ENCODE measurements at regions not wholly inside any gene's neighbourhood (a gene's known extent, or its start where the extent isn't known, plus 50 kb on each side); places are given as distances from the start of the nearest gene placed in this dataset.

- TF ChIP-seq POLR2AphosphoS5 (IDR thresholded peaks at IDR 0.05; ENCODE audit: low read depth, low read length) (no peak), SIN3A (IDR thresholded peaks at IDR 0.05; ENCODE audit: low read depth) (no peak), CTCF (IDR thresholded peaks at IDR 0.05 in 2 of 3, conservative IDR thresholded peaks at IDR 0.05 in 1 of 3; ENCODE audit: borderline replicate concordance in 1 of 3, insufficient read depth in 1 of 3, low read depth in 2 of 3, low read length in 2 of 3) (no peak)
Measured at GRCh38 chr18:73461780-73462059, 593.9 kb upstream of the NETO1 start (continued).

GRCh38 chr18:73461038-73461779, 593.4 kb upstream of the NETO1 start:
- no peaks in the 10 kb centered on the region for H3K79me2 ChIP-seq (ENCODE audit: insufficient read depth, low read length)
- H3K4me3 ChIP-seq (replicated peaks in 1 of 2; ENCODE audit: low read depth in 1 of 2, low read length in 2 of 2), result no peak overlapping the region
- H3K27me3 ChIP-seq (ENCODE audit: insufficient read depth, low read length), result no peaks in the 10 kb centered on the region
- H3K9me2 ChIP-seq (ENCODE audit: insufficient read depth), result no peaks in the 10 kb centered on the region
- RAD21 ChIA-PET (ENCODE audit: low non-redundant PET in 1 of 2, low total read pairs in 2 of 2, uncharacterized antibody in 2 of 2, unreplicated experiment in 2 of 2), result no interaction called here
- DNase-seq (ENCODE audit: low read depth, low spot score), result no peak
- no peaks in the 10 kb centered on the region for H3K4me1 ChIP-seq (ENCODE audit: control insufficient read depth in 1 of 2, insufficient read depth in 2 of 2, low read length in 2 of 2)
- CTCF ChIA-PET, result no interaction called here
- no peak for ATAC-seq
- H3K9ac ChIP-seq (ENCODE audit: low read length), result no peak overlapping the region
- no peak overlapping the region for H3K27ac ChIP-seq (ENCODE audit: low read depth, low read length)
- H2AFZ ChIP-seq (ENCODE audit: low read depth, low read length, poor library complexity, severe bottlenecking), result no peak overlapping the region
- TF ChIP-seq SIN3A (IDR thresholded peaks at IDR 0.05; ENCODE audit: low read depth) (no peak), ZBTB33 (IDR thresholded peaks at IDR 0.05; ENCODE audit: extremely low read depth, insufficient replicate concordance, low read length) (no peak), CEBPB (IDR thresholded peaks at IDR 0.05; ENCODE audit: low read depth) (no peak)
- intact Hi-C loops (cut with micrococcal nuclease), result no loop called here
- peaks cover 3 to 28% of the 10 kb centered on the region in 2 experiments; a peak in 2 of 4 replicates for H3K9me3 ChIP-seq (ENCODE audit: control insufficient read depth in 1 of 2, insufficient read depth in 1 of 2, low read depth in 1 of 2, low read length in 2 of 2)
- no peaks in the 10 kb centered on the region for H4K20me1 ChIP-seq (ENCODE audit: insufficient read depth)
- POLR2A ChIA-PET, result no interaction called here
- no peaks in the 10 kb centered on the region for H3K36me3 ChIP-seq (ENCODE audit: control insufficient read depth in 1 of 2, insufficient read depth in 2 of 2, low read length in 2 of 2)
- BruUV-seq (replicated peaks), result no TSS peak
- H3K4me2 ChIP-seq (ENCODE audit: low read length), result no peak overlapping the region
